ENCODE measurements at regions not wholly inside any gene's neighbourhood (a gene's known extent, or its start where the extent isn't known, plus 50 kb on each side); places are given as distances from the start of the nearest gene placed in this dataset.

GRCh38 chr1:217011097-217011496, 287.9 kb upstream of the ESRRG start:
- no peak for TF ChIP-seq POLR2A (IDR thresholded peaks at IDR 0.05)
- TF ChIP-seq, protein P1, sequence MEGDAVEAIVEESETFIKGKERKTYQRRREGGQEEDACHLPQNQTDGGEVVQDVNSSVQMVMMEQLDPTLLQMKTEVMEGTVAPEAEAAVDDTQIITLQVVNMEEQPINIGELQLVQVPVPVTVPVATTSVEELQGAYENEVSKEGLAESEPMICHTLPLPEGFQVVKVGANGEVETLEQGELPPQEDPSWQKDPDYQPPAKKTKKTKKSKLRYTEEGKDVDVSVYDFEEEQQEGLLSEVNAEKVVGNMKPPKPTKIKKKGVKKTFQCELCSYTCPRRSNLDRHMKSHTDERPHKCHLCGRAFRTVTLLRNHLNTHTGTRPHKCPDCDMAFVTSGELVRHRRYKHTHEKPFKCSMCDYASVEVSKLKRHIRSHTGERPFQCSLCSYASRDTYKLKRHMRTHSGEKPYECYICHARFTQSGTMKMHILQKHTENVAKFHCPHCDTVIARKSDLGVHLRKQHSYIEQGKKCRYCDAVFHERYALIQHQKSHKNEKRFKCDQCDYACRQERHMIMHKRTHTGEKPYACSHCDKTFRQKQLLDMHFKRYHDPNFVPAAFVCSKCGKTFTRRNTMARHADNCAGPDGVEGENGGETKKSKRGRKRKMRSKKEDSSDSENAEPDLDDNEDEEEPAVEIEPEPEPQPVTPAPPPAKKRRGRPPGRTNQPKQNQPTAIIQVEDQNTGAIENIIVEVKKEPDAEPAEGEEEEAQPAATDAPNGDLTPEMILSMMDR (IDR thresholded peaks at IDR 0.05): no peak
